HepG2 (cell line): ENCODE measurements at regions not wholly inside any gene's neighbourhood (a gene's known extent, or its start where the extent isn't known, plus 50 kb on each side); places are given as distances from the start of the nearest gene placed in this dataset.

ENCODE experiments used
- ATAC-seq: fragments of 200-7000 bp; cut with Tn5 transposase; 3 replicates; pipeline ENCODE4 v1.9.1; 2020; ENCODE audit warnings: mild to moderate bottlenecking, moderate library complexity
- BruUV-seq: library from RNA; stranded (reverse); fragments of 400-500 nt; replicated peaks from 2 replicates; lab custom pipeline; 2021; lab: Mats Ljungman, UMichigan
- CTCF ChIA-PET: fragments of 300-600 bp; formaldehyde crosslinking; extraction: SDS; loops from one replicate; lab custom pipeline; 2021; ENCODE audit warnings: low total read pairs, inconsistent platforms, low intra/inter-chr PET ratio; lab: Yijun Ruan, JAX
- POLR2A ChIA-PET: fragments of 350-600 bp; sonication (Branson Sonifier 250); formaldehyde crosslinking; loops from one replicate; lab custom pipeline; 2020; ENCODE audit warnings: antibody characterized with exemption, inconsistent platforms; lab: Yijun Ruan, JAX
- DNase-seq: peaks from one replicate; pipeline ENCODE4 v3.0.0-alpha.2; 2015; ENCODE audit warnings: low spot score
- FAIRE-seq: peaks from 3 replicates; lab custom pipeline; 2011; peaks lifted over from hg19 to GRCh38; lab: Jason Lieb, UNC
- H2AFZ ChIP-seq: one replicate; pipeline ENCODE4 v1.6.1; 2011; ENCODE audit warnings: low read length, inconsistent platforms
- H3K27ac ChIP-seq: fragments of 300-600 bp; 3 replicates; pipeline ENCODE4 v1.8.0; 2011; ENCODE audit warnings: mixed run types, mild to moderate bottlenecking, mixed read lengths, low read length, inconsistent platforms; ENCODE audit not compliant: insufficient read depth; ENCODE audit errors: extremely low read length
- H3K27me3 ChIP-seq, 2 experiments: fragments of 200-600 bp in 1 of 2; 2 replicates in 1 of 2; 3 replicates in 1 of 2; pipeline versions ENCODE4 v1.6.0 to v1.8.0; 2011; ENCODE audit warnings: low read length in 2 of 2, mild to moderate bottlenecking in 2 of 2, moderate library complexity in 2 of 2, inconsistent platforms in 1 of 2; ENCODE audit not compliant: insufficient read depth in 2 of 2, control insufficient read depth in 1 of 2
- H3K36me3 ChIP-seq, 2 experiments: fragments of 200-600 bp in 1 of 2; replicated peaks in 1 of 2; 2 replicates in 1 of 2; 3 replicates in 1 of 2; pipeline versions ENCODE4 v1.5.1 to v1.8.0; 2011; ENCODE audit warnings: low read length in 2 of 2, inconsistent platforms in 1 of 2; ENCODE audit not compliant: insufficient read depth in 2 of 2, control insufficient read depth in 1 of 2
- H3K4me1 ChIP-seq: 2 replicates; pipeline ENCODE4 v1.5.1; 2012; ENCODE audit warnings: low read length, inconsistent platforms; ENCODE audit not compliant: insufficient read depth
- H3K4me2 ChIP-seq: 2 replicates; pipeline ENCODE4 v1.6.0; 2011; ENCODE audit warnings: low read depth, low read length, inconsistent platforms
- H3K4me3 ChIP-seq, 3 experiments: fragments of 200-600 bp in 1 of 3; sonication (generic), shearing (Covaris generic) in 1 of 3; replicated peaks in 1 of 3; 2 replicates each; pipeline ENCODE4 v1.5.1; 2011 to 2016; ENCODE audit warnings: low read length in 3 of 3, inconsistent platforms in 2 of 3, low read depth in 2 of 3, mild to moderate bottlenecking in 2 of 3, control low read depth in 1 of 3, mixed read lengths in 1 of 3; ENCODE audit not compliant: insufficient read depth in 1 of 3
- H3K79me2 ChIP-seq: one replicate; pipeline ENCODE4 v1.6.1; 2011; ENCODE audit warnings: low read length, inconsistent platforms; ENCODE audit not compliant: insufficient read depth
- H3K9ac ChIP-seq: 2 replicates; pipeline ENCODE4 v1.6.0; 2011; ENCODE audit warnings: mild to moderate bottlenecking, low read depth, low read length, inconsistent platforms; ENCODE audit not compliant: insufficient read depth
- H3K9me3 ChIP-seq: 2 replicates; pipeline ENCODE4 v1.5.1; 2012; ENCODE audit warnings: mild to moderate bottlenecking, low read length
- H4K20me1 ChIP-seq: 2 replicates; pipeline ENCODE4 v1.6.0; 2011; ENCODE audit warnings: inconsistent platforms, mild to moderate bottlenecking, low read length, moderate library complexity; ENCODE audit not compliant: insufficient read depth
- FOXA1 ChIP-seq, 2 experiments: fragments of 450-650 bp in 1 of 2; sonication (generic) in 1 of 2; formaldehyde crosslinking in 1 of 2; IDR thresholded peaks; 2 replicates each; pipeline versions ENCODE4 v1.4.0 to v1.6.1; 2016 to 2020; ENCODE audit warnings: missing genetic modification reagents in 1 of 2
- MAF1 ChIP-seq: sonication (generic); formaldehyde crosslinking; IDR thresholded peaks from 2 replicates; pipeline ENCODE4 v1.5.0; 2020; ENCODE audit warnings: missing genetic modification reagents, borderline replicate concordance
- MED8 ChIP-seq: sonication (generic); formaldehyde crosslinking; IDR thresholded peaks from 2 replicates; pipeline ENCODE4 v1.8.1; 2023; ENCODE audit warnings: mild to moderate bottlenecking, missing genetic modification reagents; ENCODE audit not compliant: insufficient replicate concordance
- MLLT10 ChIP-seq: sonication (generic); formaldehyde crosslinking; IDR thresholded peaks from 2 replicates; pipeline ENCODE4 v1.4.0; 2020; ENCODE audit warnings: missing genetic modification reagents
- MXI1 ChIP-seq: IDR thresholded peaks from 3 replicates; pipeline ENCODE4 v1.6.1; 2012; ENCODE audit warnings: low read depth, low read length, inconsistent platforms, borderline replicate concordance
- PREB ChIP-seq: sonication (generic); formaldehyde crosslinking; IDR thresholded peaks from 2 replicates; pipeline ENCODE4 v1.4.0; 2020; ENCODE audit warnings: missing genetic modification reagents
- RXRB ChIP-seq: IDR thresholded peaks from 2 replicates; pipeline ENCODE4 v1.6.1; 2016; ENCODE audit warnings: borderline replicate concordance, missing genetic modification reagents, missing compliant biosample characterization
- SNAI1 ChIP-seq: sonication (generic); formaldehyde crosslinking; IDR thresholded peaks from 2 replicates; pipeline ENCODE4 v1.5.0; 2020; ENCODE audit warnings: mild to moderate bottlenecking, missing genetic modification reagents, borderline replicate concordance
- ZNF280D ChIP-seq: sonication (generic); formaldehyde crosslinking; IDR thresholded peaks from 2 replicates; pipeline ENCODE4 v1.5.1; 2020; ENCODE audit warnings: mild to moderate bottlenecking, missing genetic modification reagents
- ZNF564 ChIP-seq: sonication (generic); formaldehyde crosslinking; IDR thresholded peaks from 2 replicates; pipeline ENCODE4 v1.8.1; 2023; ENCODE audit warnings: mild to moderate bottlenecking, missing genetic modification reagents
- WGBS: methylation state at CpG from one replicate; pipeline ENCODE4 v1.1.6; 2017; ENCODE audit warnings: low lambda C conversion rate; 5-methylcytosine and 5-hydroxymethylcytosine counted together
- in situ Hi-C: cut with HindIII; loops from 2 replicates; pipeline ENCODE4 v1.10.0; 2017; ENCODE audit warnings: low pct_unique_long_range_greater_than_20kb; ENCODE audit not compliant: extremely low pct_ligation_motif_present
- intact Hi-C: fragments of 100-400 bp; cut with micrococcal nuclease; formaldehyde crosslinking; loops from one replicate; pipeline ENCODE4 v1.10.0; 2022; ENCODE audit not compliant: unreplicated experiment

DNA sequence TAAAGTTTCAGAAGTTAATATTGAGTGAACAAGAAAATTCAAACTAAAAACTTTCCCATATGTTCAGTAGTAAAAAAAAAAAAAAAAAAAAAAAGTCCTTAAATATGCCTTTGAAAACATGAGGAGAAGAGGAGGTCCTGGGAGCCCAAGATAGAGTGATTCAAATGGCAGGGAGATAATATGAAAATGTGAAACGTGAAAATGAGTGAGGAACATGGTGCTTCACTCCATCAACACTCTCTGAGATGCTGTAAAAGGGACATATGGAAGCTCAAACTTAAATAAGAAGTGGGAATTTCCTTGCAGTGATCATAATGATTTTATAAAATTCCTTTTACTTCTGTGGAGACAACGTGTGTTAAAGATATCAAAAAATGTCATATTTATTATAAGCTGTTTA is 423.9 kb downstream of the PABPC4L start:
- no peaks in the 10 kb centered on the region for H3K27me3 ChIP-seq
- no TSS peak for BruUV-seq
- in situ Hi-C loops = no loop called here
- no peak for ATAC-seq
- intact Hi-C loops = no loop called here
- FAIRE-seq = no peak
- H3K36me3 ChIP-seq = no peaks in the 10 kb centered on the region
- 0% methylated on average over 2 of the region's 2 CpGs for WGBS
- H3K79me2 ChIP-seq = no peaks in the 10 kb centered on the region
- H3K9me3 ChIP-seq = no peaks in the 10 kb centered on the region
- H3K4me1 ChIP-seq = no peaks in the 10 kb centered on the region
- DNase-seq = no peak
- no peak overlapping the region for H3K4me2 ChIP-seq
- no peaks in the 10 kb centered on the region for H4K20me1 ChIP-seq
- TF ChIP-seq MAF1 (no peak), RXRB (no peak), PREB (CRISPR knock-in tag) (no peak), FOXA1 (IDR thresholded peaks at IDR 0.05) (no peak), FOXA1 (CRISPR knock-in tag; IDR thresholded peaks at IDR 0.05) (no peak), MXI1 (no peak), ZNF280D (no peak), MLLT10 (CRISPR knock-in tag) (no peak), MED8 (CRISPR knock-in tag) (no peak), ZNF564 (CRISPR knock-in tag) (no peak), SNAI1 (CRISPR knock-in tag) (no peak)
- CTCF ChIA-PET = no interaction called here
- H3K27ac ChIP-seq = no peak overlapping the region
- no peak overlapping the region for H3K9ac ChIP-seq
- POLR2A ChIA-PET = no interaction called here
- H2AFZ ChIP-seq = no peak overlapping the region
- no peak overlapping the region for H3K4me3 ChIP-seq
